Hepatocyte (in vitro differentiated cells): ENCODE measurements at regions not wholly inside any gene's neighbourhood (a gene's known extent, or its start where the extent isn't known, plus 50 kb on each side); places are given as distances from the start of the nearest gene placed in this dataset.

Source experiments
- DNase-seq: peaks from one replicate; pipeline ENCODE4 v3.0.0-alpha.2; 2016; ENCODE audit warnings: low spot score
- H2AFZ ChIP-seq: fragments of 200-600 bp; sonication (generic); 2 replicates; pipeline ENCODE4 v1.6.0; 2016; ENCODE audit warnings: antibody characterized with exemption, mild to moderate bottlenecking
- H3K27ac ChIP-seq: fragments of 200-600 bp; sonication (generic); 2 replicates; pipeline ENCODE4 v1.5.1; 2016; ENCODE audit warnings: mild to moderate bottlenecking
- H3K27me3 ChIP-seq: fragments of 200-600 bp; sonication (generic); 2 replicates; pipeline ENCODE4 v1.6.1; 2016
- H3K36me3 ChIP-seq: fragments of 200-600 bp; sonication (generic); replicated peaks from 2 replicates; pipeline ENCODE4 v1.5.1; 2016; ENCODE audit warnings: low read depth; ENCODE audit not compliant: insufficient read depth
- H3K4me1 ChIP-seq: fragments of 200-600 bp; sonication (generic); 2 replicates; pipeline ENCODE4 v1.5.1; 2016; ENCODE audit warnings: mild to moderate bottlenecking, moderate library complexity; ENCODE audit not compliant: insufficient read depth
- H3K4me2 ChIP-seq: fragments of 200-600 bp; sonication (generic); 2 replicates; pipeline ENCODE4 v1.6.0; 2016
- H3K4me3 ChIP-seq: fragments of 200-600 bp; sonication (generic); 2 replicates; pipeline ENCODE4 v1.5.1; 2016; ENCODE audit warnings: mild to moderate bottlenecking
- H3K79me2 ChIP-seq: fragments of 200-600 bp; sonication (generic); 2 replicates; pipeline ENCODE4 v1.6.0; 2017; ENCODE audit warnings: mild to moderate bottlenecking
- H3K9me2 ChIP-seq: fragments of 200-600 bp; sonication (generic); replicated peaks from 2 replicates; pipeline ENCODE4 v1.6.0; 2017; ENCODE audit warnings: mild to moderate bottlenecking; ENCODE audit not compliant: insufficient read depth
- H3K9me3 ChIP-seq: fragments of 200-600 bp; sonication (generic); 2 replicates; pipeline ENCODE4 v1.5.1; 2016; ENCODE audit warnings: low read depth, mild to moderate bottlenecking
- H4K20me1 ChIP-seq: fragments of 200-600 bp; sonication (generic); 2 replicates; pipeline ENCODE4 v1.6.0; 2016; ENCODE audit warnings: mild to moderate bottlenecking; ENCODE audit not compliant: insufficient read depth, poor library complexity, severe bottlenecking
- CTCF ChIP-seq: fragments of 200-600 bp; sonication (generic); IDR thresholded peaks from 2 replicates; pipeline ENCODE4 v1.5.1; 2016; ENCODE audit warnings: antibody characterized with exemption, mild to moderate bottlenecking; ENCODE audit not compliant: poor library complexity
- EZH2 ChIP-seq: fragments of 200-600 bp; sonication (generic); IDR thresholded peaks from 2 replicates; pipeline ENCODE4 v1.6.1; 2016; ENCODE audit warnings: antibody characterized with exemption, mild to moderate bottlenecking, borderline replicate concordance
- EZH2phosphoT487 ChIP-seq: fragments of 200-600 bp; sonication (generic); IDR thresholded peaks from one replicate; pipeline ENCODE4 v1.6.1; 2018; ENCODE audit warnings: antibody characterized with exemption, mild to moderate bottlenecking, low read depth, moderate library complexity; ENCODE audit not compliant: unreplicated experiment, severe bottlenecking
- WGBS: methylation state at CpG from one replicate; pipeline ENCODE4 v1.1.6; 2016; ENCODE audit warnings: low lambda C conversion rate; ENCODE audit errors: missing lambda C conversion rate; 5-methylcytosine and 5-hydroxymethylcytosine counted together

DNA sequence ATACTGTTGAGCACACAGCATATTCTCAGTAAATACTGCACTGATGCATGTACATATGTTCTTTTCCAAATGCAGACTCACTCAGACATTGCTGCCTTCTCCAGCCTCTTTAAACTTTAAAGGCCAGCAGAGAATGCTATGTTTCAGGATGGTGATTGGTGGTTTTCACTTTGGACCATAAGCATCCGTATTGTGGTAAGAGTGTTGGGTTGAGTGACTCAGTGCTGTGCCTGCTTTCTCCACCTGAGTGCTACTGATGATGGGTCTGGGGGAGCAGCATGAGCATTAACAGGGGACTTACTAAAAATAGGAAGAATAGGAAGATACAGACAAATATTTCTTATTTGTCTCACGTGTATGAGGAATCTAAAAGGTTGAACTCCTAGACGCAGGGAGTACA lies 56.3 kb upstream of the ZNF92 start:
- H3K27ac ChIP-seq, result no peak overlapping the region
- H3K79me2 ChIP-seq, result no peaks in the 10 kb centered on the region
- H3K9me2 ChIP-seq, result no peaks in the 10 kb centered on the region
- WGBS, result 97% methylated on average over 3 of the region's 3 CpGs
- no peaks in the 10 kb centered on the region for H3K4me1 ChIP-seq
- H3K9me3 ChIP-seq, result no peaks in the 10 kb centered on the region
- no peak overlapping the region for H3K4me3 ChIP-seq
- no peaks in the 10 kb centered on the region for H3K27me3 ChIP-seq
- no peak for TF ChIP-seq EZH2phosphoT487
- no peak for TF ChIP-seq EZH2
- TF ChIP-seq CTCF, result no peak
- no peak overlapping the region for H2AFZ ChIP-seq
- no peak overlapping the region for H3K4me2 ChIP-seq
- no peaks in the 10 kb centered on the region for H4K20me1 ChIP-seq
- H3K36me3 ChIP-seq, result no peaks in the 10 kb centered on the region
- no peak for DNase-seq

DNA sequence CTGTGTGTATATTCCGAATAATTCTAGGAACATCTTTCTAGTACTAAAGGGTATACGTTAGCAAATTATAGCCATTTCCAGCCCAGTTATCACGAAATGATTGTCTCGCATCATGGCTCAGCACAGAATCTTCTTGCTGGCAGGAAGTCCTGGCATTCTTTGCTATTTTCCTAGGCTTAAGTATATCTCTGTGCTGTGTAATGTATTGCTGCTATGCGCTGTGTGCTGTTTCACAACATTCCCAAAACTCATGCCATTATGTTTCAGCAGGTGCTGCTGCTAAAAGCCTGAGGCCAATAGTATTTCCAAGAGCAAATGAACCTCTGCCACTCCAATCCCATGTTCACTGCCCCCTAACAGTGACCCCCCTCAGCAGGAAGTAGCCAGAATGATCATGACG lies 62.9 kb upstream of the ZNF92 start:
- H3K4me1 ChIP-seq, result no peaks in the 10 kb centered on the region
- no peak for TF ChIP-seq CTCF
- TF ChIP-seq EZH2, result no peak
- TF ChIP-seq EZH2phosphoT487, result no peak
- no peak for DNase-seq
- H4K20me1 ChIP-seq, result no peaks in the 10 kb centered on the region
- no peak overlapping the region for H2AFZ ChIP-seq
- H3K9me2 ChIP-seq, result no peaks in the 10 kb centered on the region
- no peaks in the 10 kb centered on the region for H3K79me2 ChIP-seq
- WGBS, result 97% methylated on average over 6 of the region's 6 CpGs
- no peaks in the 10 kb centered on the region for H3K9me3 ChIP-seq
- no peak overlapping the region for H3K4me2 ChIP-seq
- no peak overlapping the region for H3K27ac ChIP-seq
- H3K36me3 ChIP-seq, result no peaks in the 10 kb centered on the region
- no peak overlapping the region for H3K4me3 ChIP-seq
- no peaks in the 10 kb centered on the region for H3K27me3 ChIP-seq

GRCh38 chr7:65308300-65308678 lies 65.4 kb upstream of the ZNF92 start:
- Histone ChIP-seq H3K4me1 (no peaks in the 10 kb centered on the region), H3K79me2 (no peaks in the 10 kb centered on the region), H3K27me3 (no peaks in the 10 kb centered on the region), H3K4me3 (no peak overlapping the region), H3K9me2 (no peaks in the 10 kb centered on the region), H2AFZ (no peak overlapping the region), H4K20me1 (no peaks in the 10 kb centered on the region), H3K9me3 (no peaks in the 10 kb centered on the region), H3K27ac (no peak overlapping the region), H3K4me2 (no peak overlapping the region), H3K36me3 (no peaks in the 10 kb centered on the region)
- WGBS, result 77% methylated on average over 2 of the region's 2 CpGs
- DNase-seq, result no peak
- TF ChIP-seq CTCF, result no peak
- no peak for TF ChIP-seq EZH2
- no peak for TF ChIP-seq EZH2phosphoT487

GRCh38 chr7:65307651-65308299 lies 65.9 kb upstream of the ZNF92 start:
- no peak overlapping the region for H3K4me3 ChIP-seq
- WGBS, result 44% methylated on average over 8 of the region's 8 CpGs
- H3K27ac ChIP-seq, result no peak overlapping the region
- peak; percentile 78 for DNase-seq
- H3K79me2 ChIP-seq, result no peaks in the 10 kb centered on the region
- no peaks in the 10 kb centered on the region for H3K27me3 ChIP-seq
- H3K36me3 ChIP-seq, result no peaks in the 10 kb centered on the region
- H3K9me2 ChIP-seq, result no peaks in the 10 kb centered on the region
- H3K4me1 ChIP-seq, result no peaks in the 10 kb centered on the region
- H2AFZ ChIP-seq, result no peak overlapping the region
- no peaks in the 10 kb centered on the region for H4K20me1 ChIP-seq
- H3K4me2 ChIP-seq, result peak overlapping the region; percentile 65
- TF ChIP-seq CTCF (peak; percentile 87), EZH2phosphoT487 (no peak), EZH2 (no peak)
- H3K9me3 ChIP-seq, result no peaks in the 10 kb centered on the region
